Dedifferentiated amniotic fluid mesenchymal stem cell (primary cell): ENCODE measurements at regions not wholly inside any gene's neighbourhood (a gene's known extent, or its start where the extent isn't known, plus 50 kb on each side); places are given as distances from the start of the nearest gene placed in this dataset.

Experiments used
- DNase-seq: peaks from one replicate; pipeline ENCODE4 v3.0.0-alpha.2; 2016; ENCODE audit errors: extremely low spot score

DNA sequence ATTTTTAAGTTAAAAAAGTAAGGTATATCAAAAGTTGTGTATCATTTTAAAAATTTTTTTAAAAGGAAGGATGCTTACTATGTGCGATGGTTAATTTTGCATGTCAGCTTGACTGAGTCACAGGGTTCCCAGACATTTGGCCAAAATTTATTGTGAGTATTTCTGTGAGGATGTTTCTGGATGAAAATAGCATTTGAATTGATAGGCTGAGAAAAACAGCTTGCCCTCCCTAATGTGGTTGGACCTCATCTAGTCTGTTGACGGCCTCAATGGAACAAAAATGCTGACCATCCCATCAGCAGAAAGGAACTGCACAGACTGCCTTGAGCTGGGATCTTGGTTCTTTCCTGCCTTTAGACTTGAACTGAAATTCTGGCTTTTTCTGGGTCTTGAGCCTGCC lies 724.5 kb downstream of the NCAM2 start:
- no peak for DNase-seq

DNA sequence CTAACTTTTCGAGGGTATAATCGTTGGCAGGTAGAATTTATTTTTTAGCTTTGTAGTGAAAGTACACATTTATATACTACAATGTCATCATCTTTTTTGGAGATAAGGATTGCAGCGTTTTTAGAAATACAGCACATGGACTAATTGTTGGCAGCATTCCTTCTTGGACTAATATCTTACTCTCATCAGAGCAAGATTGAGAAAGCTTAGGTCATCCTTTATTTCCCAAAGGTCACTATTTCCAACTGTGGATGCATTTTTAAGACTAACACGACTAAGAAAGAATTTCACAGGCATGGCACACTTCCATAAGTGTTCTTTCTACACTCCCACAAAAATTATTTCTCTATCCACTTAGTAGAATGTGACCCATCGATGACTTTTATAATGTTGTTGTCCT lies 732.3 kb downstream of the NCAM2 start:
- no peak for DNase-seq

DNA sequence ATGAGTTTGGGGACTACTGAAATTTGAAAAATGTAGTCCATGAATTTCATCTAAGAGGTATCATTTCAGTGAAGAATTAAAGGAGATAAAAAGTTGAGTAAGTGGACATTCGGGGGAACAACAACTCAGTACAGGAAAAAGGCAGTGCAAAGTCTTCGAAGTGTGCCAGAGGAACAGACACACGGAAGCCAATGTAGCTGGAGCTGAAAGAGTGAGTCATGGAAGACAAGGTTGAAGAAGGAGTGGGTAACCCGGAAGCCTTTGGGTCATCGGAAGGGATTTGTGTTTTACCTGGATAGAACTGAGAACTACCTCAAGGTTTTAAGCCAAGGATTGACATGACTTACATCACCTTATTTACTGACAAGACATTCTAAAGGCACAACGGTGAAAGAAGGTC lies 733.4 kb downstream of the NCAM2 start:
- no peak for DNase-seq

DNA sequence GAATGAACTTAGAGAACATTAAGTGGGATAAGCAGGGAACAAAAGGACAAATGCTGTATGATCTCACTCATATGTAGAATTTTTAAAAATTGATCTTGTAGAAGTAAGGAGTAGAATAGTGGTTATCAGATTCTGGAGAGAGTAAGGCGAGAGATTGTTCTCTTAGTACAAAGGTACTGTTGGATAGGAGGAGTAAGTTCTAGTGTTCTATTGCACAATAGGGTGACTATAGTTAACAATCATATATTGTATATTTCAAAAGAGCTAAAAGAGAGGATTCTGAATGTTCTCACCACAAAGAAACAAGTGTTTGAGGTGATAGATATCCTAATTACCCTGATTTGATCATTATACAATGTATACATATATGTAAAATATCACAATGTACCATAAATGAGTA lies 735.9 kb downstream of the NCAM2 start:
- no peak for DNase-seq

DNA sequence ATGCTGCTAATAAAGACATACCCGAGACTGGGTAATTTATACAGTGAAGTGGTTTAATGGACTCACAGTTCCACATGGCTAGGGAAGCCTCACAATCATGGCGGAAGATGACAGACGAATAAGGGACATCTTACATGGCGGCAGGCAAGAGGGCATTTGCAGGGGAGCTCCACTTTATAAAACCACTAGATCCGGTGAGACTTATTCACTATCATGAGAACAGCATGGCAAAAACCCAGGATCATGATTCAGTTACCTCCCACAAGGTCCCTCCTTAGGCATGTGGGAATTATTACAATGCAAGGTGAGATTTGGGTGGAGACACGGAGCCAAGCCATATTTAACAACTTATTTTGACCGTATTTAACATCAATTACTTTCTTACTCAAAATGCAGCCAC lies 739.0 kb downstream of the NCAM2 start:
- DNase-seq: no peak

DNA sequence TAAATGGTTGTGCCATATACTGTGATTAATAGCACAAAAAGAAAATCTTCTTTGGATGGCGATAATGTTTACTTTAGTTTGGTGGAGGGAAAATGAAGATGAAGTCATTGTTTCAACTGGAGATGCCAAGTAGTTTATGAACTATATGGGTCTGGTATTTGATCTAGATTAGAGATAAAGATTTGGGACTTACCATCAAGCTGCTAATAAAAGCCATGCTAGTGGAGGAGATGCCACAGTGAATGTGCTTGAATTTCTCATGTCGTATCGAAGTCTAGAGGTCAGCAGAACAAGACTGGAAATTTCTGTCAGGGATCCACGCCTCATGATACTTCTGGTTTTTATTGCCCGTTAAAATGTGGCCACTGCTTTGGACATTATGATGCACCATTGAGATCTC lies 742.0 kb downstream of the NCAM2 start:
- DNase-seq: no peak

DNA sequence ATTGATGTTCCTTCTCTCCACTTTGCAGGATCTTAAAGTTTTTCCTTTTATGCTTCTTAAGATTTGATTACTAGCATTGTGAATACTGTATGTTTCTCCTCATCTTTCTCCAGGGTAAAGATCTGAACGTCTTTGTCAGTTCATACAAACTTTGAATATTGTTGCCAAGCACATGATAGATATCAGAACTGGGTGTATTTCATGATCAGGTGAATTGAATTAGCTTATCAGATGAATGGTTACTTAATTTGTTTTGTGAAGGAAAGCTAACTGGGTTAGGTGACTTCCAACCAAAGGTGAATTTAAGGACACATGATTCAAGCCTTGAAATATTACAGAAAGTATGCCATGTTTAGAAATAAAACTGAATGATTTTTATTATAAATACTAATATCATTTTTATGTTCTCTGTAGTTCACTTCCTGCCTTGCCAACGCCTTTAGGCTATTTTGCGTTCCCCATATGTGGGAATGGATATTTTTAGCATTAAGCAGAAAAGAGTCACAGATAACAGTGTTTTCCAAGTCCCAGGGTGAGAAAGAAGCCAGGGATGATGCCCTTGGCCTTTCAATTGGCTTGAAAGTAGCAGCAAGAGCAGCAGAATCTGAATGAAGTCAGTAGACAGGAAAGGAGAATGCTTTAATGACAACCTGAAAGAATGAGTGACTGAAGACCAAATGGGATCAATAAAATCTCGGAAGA lies 752.1 kb downstream of the NCAM2 start:
- DNase-seq: no peak

DNA sequence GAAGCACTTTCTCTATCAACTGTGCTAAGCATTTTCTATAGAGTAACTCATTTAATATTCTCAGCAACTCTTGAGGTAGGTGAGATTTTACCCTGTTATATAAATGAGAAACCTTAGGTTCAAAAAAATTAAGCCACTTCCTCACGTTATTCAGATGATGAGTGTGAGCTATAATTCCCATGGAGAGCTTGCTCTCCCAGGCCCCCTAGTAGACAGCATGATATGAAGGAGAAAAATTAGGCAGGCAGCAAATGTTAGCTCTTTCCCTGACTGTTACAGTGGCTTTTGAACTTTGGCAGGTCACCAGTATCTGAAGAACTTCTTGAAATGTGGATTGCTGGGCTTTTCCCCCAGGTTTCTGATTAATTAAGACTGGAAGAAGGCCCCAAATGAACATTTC lies 753.1 kb downstream of the NCAM2 start:
- DNase-seq: no peak

DNA sequence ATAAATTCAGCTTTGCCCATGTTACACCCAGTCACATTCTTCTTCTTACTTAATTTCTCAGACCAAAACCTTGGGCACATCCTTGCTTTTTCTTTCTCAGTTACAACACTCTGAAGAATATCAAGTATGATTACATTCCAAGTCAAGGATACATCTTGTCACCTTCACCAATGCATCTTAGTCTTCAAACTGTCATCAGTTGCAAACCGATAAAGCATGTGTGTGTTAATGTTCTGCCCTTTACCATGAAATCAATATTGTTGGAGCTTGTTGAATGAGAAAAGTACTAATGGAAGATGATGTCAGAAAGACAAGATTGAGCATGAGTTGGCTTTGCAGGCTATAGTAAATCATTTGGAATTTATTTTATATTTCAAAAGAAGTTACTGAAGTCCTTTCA lies 764.6 kb downstream of the NCAM2 start:
- no peak for DNase-seq

DNA sequence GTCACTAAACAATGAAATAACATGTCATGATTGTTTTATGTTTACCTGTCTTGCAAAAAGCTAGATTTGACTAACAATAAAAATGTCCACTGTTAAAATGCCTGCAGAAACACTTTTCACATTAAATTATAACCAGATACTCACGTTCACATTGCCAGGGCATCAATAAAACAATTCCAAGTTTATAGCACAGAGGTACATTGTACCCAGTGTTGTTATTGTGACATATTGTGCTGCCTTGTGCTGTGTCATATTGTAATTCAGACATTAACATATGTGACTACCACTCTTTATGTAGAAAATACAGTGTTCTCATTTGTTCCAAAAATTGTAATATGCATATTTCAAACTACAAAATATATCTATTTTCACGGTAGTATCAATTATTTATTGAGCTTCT lies 766.1 kb downstream of the NCAM2 start:
- no peak for DNase-seq

DNA sequence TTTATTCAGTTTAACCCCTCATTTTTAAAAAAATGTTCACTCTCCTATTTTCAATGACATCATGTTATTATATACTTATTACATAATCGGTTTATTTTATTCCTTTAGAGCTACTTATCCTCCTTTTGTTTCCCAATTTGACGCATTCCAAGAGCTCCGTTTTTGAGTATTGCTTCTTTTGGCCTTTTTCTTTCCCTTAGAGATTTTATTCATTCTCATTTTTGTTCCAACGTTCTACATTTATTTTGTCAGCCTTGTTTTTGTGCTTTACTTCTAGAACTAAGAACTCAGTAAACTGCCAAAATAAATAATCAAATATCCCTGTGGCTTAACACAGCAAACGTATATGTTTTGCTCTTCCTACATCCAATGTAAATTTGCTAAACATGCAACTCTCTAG lies 769.1 kb downstream of the NCAM2 start:
- no peak for DNase-seq

DNA sequence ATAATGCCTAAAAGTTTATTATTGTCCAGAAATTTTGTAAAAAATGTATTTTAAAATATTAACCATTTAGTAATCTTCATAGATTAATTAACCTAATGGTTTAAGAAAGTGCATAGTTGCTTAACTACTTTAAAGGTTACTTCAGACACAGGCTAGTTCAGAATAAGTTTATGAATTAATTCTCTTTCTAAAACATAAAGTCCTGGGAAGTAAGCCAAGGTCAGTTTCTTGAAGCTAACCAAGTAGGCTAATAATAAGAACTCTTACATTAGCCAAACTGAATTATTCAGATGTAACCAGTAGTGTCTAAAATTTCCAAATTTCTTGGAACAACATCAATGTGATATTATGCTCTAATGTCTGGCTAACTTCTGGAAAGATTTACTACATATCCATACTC lies 790.4 kb downstream of the NCAM2 start:
- no peak for DNase-seq

DNA sequence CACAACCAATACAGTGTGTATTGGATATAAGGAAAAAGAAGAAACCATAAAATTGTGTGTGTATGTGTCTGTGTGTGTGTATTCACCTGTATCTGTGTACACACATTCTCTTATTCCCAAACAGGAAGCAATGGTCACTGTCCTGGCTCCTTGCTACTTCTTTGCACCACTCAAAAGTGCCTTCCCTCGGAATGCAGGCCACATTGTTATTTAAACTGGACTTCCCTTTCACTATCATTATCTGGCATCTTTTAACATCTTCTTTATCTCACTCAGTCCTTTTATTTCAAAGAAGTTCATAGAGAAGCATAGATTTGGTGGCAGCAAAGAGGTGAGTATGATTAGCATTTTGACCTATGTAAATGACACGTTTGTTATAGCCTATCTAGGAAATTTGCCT lies 803.7 kb downstream of the NCAM2 start:
- DNase-seq: no peak

DNA sequence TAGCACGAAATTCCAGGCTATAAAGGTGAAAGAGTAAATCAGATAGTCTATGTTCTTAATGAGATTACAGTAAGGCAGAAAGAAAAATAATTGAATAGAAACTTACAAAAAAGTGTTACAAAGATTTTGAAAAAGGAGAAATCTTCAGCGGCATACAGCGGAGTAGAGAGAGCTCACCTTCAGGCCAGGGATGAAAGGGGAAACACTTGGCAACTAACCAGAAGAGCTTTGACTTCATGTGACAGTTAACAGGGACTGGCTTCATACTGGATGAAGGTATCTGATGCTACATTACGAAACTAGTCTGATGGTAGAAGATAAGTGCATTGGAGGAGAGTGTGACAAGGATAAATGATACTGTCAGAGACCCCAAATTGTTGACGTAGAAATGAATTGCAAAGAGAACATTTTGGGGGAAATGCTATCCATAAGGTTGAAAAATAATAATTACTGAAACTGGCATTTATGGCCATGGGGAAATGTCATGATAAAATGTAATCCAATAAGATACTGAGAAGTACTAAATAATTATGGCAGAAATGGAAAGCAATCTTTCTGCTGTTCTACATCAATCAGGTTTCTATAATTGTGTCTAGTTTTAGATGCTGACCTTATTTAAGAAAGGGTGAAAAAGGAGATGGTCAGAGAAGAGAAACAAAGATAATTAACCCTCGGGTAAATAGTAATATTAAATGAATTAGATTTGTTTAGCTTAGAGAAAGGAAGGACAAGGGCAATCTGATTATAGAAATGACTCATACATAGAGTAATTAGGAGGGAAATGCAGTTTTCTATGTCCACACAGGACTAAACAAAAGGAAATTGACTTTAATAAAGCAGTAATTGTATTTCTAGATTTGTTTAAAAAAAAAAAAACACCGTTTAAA lies 808.7 kb downstream of the NCAM2 start:
- no peak for DNase-seq

DNA sequence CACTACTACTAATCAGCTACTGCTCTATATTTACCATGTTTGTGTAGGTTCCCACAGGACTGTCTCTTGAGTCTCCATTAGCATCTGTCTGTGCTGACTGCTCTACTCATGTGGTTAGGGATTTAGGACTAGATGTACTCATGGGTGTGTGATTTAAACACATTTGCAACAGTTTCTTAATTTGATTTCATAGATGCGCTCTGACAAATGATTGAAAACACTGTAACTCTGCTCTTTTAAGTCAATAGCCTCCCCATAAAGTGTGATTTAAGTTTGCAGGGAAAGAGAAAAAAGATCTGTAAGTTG lies 809.3 kb downstream of the NCAM2 start:
- DNase-seq: no peak

DNA sequence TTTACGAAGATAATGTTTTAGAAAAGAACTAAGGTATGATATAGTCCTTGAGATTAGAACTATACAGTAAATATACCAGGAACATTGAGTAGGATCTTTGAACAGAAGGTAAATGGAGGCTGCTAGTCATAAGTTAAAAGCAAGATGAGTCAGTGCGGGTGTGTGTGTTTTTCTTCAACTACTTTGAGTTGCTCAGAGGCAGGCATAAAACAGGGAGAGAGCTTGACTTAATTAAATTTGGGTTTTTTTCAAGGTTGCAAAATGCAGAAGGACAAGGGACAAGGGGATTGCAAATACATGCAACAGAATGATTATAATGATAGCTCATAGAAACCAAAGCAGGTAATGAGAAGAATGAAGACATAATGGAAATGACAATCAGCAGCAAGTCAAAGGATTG lies 815.1 kb downstream of the NCAM2 start:
- DNase-seq: no peak

DNA sequence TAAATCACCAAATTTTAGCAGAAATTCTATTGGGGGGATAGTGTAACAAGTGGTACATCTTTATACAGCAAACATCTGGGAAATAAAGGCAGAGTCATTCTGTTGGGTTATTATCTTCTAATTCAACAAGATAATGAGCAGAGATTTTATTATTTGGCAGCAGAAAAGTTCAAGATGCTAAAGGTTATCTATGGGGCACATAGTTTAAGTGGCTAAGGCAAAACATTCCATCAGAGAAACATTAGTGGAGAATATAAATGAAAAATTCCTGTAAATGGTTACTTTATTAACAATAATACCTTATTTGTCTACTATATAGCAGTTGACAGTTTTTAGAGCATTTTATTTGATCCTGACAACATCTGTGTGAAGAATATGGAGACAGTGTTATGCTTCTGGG lies 815.7 kb downstream of the NCAM2 start:
- DNase-seq: no peak

DNA sequence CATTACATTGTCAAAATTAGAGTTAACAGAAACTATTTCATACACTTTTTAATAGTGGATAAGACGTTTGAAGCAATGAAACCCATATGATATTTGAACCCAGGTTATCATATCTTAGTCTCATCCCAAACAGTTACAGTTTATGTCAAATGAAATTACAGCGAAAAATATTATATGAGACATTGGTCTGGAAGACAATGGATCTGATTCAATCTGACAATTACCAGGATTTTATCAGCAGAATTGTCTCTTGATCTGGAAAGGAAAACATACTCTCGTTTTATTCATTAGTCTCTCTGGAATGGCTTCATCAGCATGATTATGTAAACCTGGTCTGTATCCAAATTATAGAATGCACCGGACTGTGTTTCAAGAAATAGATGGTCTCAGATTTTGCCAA lies 818.6 kb downstream of the NCAM2 start:
- DNase-seq: no peak

DNA sequence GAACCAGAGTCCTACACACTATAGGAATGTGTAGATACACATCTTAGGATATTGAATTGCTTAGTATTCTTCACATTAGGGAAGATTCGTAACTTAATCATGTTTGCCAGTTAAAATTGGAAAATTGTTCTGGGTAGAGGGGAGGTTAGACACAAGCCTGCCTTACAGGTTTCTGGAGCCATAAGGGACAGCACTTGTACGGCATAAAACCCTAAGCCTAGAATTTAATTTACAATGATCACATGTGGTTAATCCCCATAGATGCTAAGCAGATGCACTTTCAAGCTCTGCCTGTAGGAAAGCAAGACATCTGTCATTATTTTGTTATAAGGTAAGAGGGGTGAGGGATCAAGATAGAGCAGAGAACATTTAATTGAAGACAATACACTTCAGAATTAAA lies 820.7 kb downstream of the NCAM2 start:
- no peak for DNase-seq

DNA sequence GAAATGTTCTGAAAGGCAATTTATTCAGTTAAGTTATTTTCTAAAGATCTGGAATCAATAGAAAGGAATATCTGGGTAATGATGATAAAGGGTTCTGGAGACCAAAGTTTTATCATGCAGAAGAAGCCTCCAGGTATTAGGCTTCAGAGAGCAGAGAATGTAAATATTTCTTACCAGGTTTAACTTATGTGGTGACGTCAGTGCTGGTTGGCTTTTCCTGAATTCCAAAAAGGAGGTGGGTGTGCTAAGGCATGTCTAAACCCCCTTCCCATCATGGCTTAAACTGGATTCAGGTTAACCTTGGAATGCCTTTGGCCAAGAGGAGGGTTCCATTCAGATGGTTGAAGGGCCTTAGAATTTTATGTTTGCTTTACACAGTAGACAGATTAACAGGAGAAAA lies 829.9 kb downstream of the NCAM2 start:
- DNase-seq: no peak

DNA sequence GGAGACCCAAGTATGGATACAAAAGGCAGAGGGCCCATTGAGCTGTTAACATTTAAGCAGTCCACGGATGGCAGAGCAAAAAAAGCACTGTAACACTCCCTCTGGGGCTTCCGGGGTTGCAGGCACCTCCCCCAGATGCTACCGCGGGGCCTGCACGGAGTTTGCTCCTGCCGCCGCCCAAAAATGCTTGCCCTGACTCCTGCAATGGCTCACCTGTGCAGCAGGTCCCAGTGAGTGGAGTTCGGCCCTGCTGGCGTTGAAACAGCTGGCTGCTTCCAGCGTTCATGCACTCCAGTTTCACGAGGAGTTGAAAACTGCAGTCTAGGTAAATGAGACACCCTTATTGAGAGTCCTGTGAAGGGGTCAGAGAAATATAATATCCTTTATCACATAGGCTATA lies 832.8 kb downstream of the NCAM2 start:
- no peak for DNase-seq

DNA sequence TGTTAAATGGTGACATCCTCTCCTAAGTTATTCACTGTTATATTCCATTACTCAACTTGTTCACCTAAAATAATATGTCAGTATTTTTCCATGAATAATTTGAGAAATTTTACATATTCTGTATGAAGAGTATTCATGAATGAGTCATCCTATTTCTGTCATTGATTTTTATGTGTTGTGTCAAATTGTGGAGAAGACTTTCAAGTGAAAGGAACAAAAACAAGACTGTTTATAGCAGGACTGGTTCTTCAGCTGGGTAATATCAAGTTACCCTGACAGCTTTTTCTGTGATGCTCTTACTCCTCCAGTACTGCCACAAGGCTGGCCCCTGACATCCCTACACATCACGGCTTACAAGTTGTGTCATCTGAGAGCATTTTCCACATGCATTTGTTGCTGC lies 847.7 kb downstream of the NCAM2 start:
- no peak for DNase-seq

DNA sequence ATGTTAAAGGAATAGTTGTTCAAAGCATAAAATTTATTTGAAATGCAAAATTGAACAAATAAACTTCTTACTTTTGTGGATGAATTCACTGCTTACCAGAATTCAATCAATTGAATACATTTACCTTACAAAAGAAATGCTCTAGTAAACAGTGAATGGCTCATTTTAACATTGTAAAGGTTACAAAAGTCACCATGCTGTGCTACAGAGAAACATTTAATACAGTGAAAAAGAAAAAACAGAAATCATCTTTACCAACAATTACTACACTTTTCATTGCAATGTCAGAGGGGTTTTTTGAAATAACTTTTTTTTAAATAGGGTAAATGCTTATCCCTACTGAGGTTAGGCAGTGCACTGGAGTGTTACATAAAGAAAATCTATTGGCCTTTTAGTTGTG lies 853.0 kb downstream of the NCAM2 start:
- DNase-seq: no peak

DNA sequence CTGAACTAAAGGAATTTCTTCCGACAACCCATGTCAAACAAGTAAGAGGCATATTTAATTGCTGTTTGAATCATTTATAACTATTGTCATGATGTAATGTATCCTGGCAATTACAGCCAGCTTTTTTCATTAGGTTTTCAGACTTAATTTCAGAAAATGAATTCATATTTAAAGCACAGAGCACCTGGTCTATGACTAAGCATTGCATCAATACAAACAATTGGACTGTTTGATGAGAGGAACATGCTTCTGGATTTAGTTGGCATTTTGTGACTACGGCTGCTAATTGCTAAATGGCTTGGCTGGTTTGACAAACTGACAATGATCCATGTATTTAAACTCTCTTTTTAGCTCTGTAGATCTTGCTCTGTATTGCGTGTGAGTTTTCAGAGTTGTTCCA lies 853.4 kb downstream of the NCAM2 start:
- no peak for DNase-seq
